HepG2 (cell line): ENCODE measurements at regions not wholly inside any gene's neighbourhood (a gene's known extent, or its start where the extent isn't known, plus 50 kb on each side); places are given as distances from the start of the nearest gene placed in this dataset.

Source experiments
- ATAC-seq: fragments of 200-7000 bp; cut with Tn5 transposase; 3 replicates; pipeline ENCODE4 v1.9.1; 2020; ENCODE audit warnings: mild to moderate bottlenecking, moderate library complexity
- BruUV-seq: library from RNA; stranded (reverse); fragments of 400-500 nt; replicated peaks from 2 replicates; lab custom pipeline; 2021; lab: Mats Ljungman, UMichigan
- CTCF ChIA-PET: fragments of 300-600 bp; formaldehyde crosslinking; extraction: SDS; loops from one replicate; lab custom pipeline; 2021; ENCODE audit warnings: low total read pairs, inconsistent platforms, low intra/inter-chr PET ratio; lab: Yijun Ruan, JAX
- POLR2A ChIA-PET: fragments of 350-600 bp; sonication (Branson Sonifier 250); formaldehyde crosslinking; loops from one replicate; lab custom pipeline; 2020; ENCODE audit warnings: antibody characterized with exemption, inconsistent platforms; lab: Yijun Ruan, JAX
- DNase-seq: peaks from one replicate; pipeline ENCODE4 v3.0.0-alpha.2; 2015; ENCODE audit warnings: low spot score
- FAIRE-seq: peaks from 3 replicates; lab custom pipeline; 2011; peaks lifted over from hg19 to GRCh38; lab: Jason Lieb, UNC
- H2AFZ ChIP-seq: one replicate; pipeline ENCODE4 v1.6.1; 2011; ENCODE audit warnings: low read length, inconsistent platforms
- H3K27ac ChIP-seq: fragments of 300-600 bp; 3 replicates; pipeline ENCODE4 v1.8.0; 2011; ENCODE audit warnings: mixed run types, mild to moderate bottlenecking, mixed read lengths, low read length, inconsistent platforms; ENCODE audit not compliant: insufficient read depth; ENCODE audit errors: extremely low read length
- H3K27me3 ChIP-seq, 2 experiments: fragments of 200-600 bp in 1 of 2; 2 replicates in 1 of 2; 3 replicates in 1 of 2; pipeline versions ENCODE4 v1.6.0 to v1.8.0; 2011; ENCODE audit warnings: low read length in 2 of 2, mild to moderate bottlenecking in 2 of 2, moderate library complexity in 2 of 2, inconsistent platforms in 1 of 2; ENCODE audit not compliant: insufficient read depth in 2 of 2, control insufficient read depth in 1 of 2
- H3K36me3 ChIP-seq, 2 experiments: fragments of 200-600 bp in 1 of 2; replicated peaks in 1 of 2; 2 replicates in 1 of 2; 3 replicates in 1 of 2; pipeline versions ENCODE4 v1.5.1 to v1.8.0; 2011; ENCODE audit warnings: low read length in 2 of 2, inconsistent platforms in 1 of 2; ENCODE audit not compliant: insufficient read depth in 2 of 2, control insufficient read depth in 1 of 2
- H3K4me1 ChIP-seq: 2 replicates; pipeline ENCODE4 v1.5.1; 2012; ENCODE audit warnings: low read length, inconsistent platforms; ENCODE audit not compliant: insufficient read depth
- H3K4me2 ChIP-seq: 2 replicates; pipeline ENCODE4 v1.6.0; 2011; ENCODE audit warnings: low read depth, low read length, inconsistent platforms
- H3K4me3 ChIP-seq, 3 experiments: fragments of 200-600 bp in 1 of 3; sonication (generic), shearing (Covaris generic) in 1 of 3; replicated peaks in 1 of 3; 2 replicates each; pipeline ENCODE4 v1.5.1; 2011 to 2016; ENCODE audit warnings: low read length in 3 of 3, inconsistent platforms in 2 of 3, low read depth in 2 of 3, mild to moderate bottlenecking in 2 of 3, control low read depth in 1 of 3, mixed read lengths in 1 of 3; ENCODE audit not compliant: insufficient read depth in 1 of 3
- H3K79me2 ChIP-seq: one replicate; pipeline ENCODE4 v1.6.1; 2011; ENCODE audit warnings: low read length, inconsistent platforms; ENCODE audit not compliant: insufficient read depth
- H3K9ac ChIP-seq: 2 replicates; pipeline ENCODE4 v1.6.0; 2011; ENCODE audit warnings: mild to moderate bottlenecking, low read depth, low read length, inconsistent platforms; ENCODE audit not compliant: insufficient read depth
- H3K9me3 ChIP-seq: 2 replicates; pipeline ENCODE4 v1.5.1; 2012; ENCODE audit warnings: mild to moderate bottlenecking, low read length
- H4K20me1 ChIP-seq: 2 replicates; pipeline ENCODE4 v1.6.0; 2011; ENCODE audit warnings: inconsistent platforms, mild to moderate bottlenecking, low read length, moderate library complexity; ENCODE audit not compliant: insufficient read depth
- RXRB ChIP-seq: IDR thresholded peaks from 2 replicates; pipeline ENCODE4 v1.6.1; 2016; ENCODE audit warnings: borderline replicate concordance, missing genetic modification reagents, missing compliant biosample characterization
- WGBS: methylation state at CpG from one replicate; pipeline ENCODE4 v1.1.6; 2017; ENCODE audit warnings: low lambda C conversion rate; 5-methylcytosine and 5-hydroxymethylcytosine counted together
- in situ Hi-C: cut with HindIII; loops from 2 replicates; pipeline ENCODE4 v1.10.0; 2017; ENCODE audit warnings: low pct_unique_long_range_greater_than_20kb; ENCODE audit not compliant: extremely low pct_ligation_motif_present
- intact Hi-C: fragments of 100-400 bp; cut with micrococcal nuclease; formaldehyde crosslinking; loops from one replicate; pipeline ENCODE4 v1.10.0; 2022; ENCODE audit not compliant: unreplicated experiment
- TF ChIP-seq, protein P1 (sequence below): sonication (generic); formaldehyde crosslinking; IDR thresholded peaks from 2 replicates; pipeline ENCODE4 v1.4.0; 2020; ENCODE audit warnings: missing genetic modification reagents
- TF ChIP-seq, protein P2 (sequence below): sonication (generic); formaldehyde crosslinking; IDR thresholded peaks from 2 replicates; pipeline ENCODE4 v1.4.0; 2020; ENCODE audit warnings: missing genetic modification reagents, mild to moderate bottlenecking, borderline replicate concordance
- TF ChIP-seq, protein P3 (sequence below): sonication (generic); formaldehyde crosslinking; conservative IDR thresholded peaks from 2 replicates; pipeline ENCODE4 v1.8.1; 2023; ENCODE audit warnings: missing genetic modification reagents

DNA sequence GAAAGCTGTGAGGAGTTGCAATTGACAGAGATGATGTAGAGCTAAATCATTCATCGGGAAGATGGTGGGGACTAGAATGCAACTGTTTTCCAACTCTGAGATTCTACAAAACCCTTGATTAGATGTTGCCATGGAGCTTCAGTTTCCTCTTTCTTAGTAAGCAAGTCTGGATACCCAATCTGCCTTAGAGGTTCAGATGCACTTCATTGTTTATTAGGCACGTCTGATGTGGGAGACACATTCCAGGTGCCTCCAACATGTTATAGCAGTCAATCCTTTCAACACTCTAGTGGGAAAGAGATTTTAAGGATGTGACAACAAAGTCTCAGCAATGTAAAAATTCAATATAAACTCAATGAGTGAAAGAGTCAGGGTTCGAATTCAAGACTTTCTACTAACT, 291.3 kb upstream of the PHYHIPL start:
- H2AFZ ChIP-seq, result no peak overlapping the region
- no peaks in the 10 kb centered on the region for H3K79me2 ChIP-seq
- no peak overlapping the region for H3K4me2 ChIP-seq
- no peak overlapping the region for H3K27ac ChIP-seq
- TF ChIP-seq, protein P1, sequence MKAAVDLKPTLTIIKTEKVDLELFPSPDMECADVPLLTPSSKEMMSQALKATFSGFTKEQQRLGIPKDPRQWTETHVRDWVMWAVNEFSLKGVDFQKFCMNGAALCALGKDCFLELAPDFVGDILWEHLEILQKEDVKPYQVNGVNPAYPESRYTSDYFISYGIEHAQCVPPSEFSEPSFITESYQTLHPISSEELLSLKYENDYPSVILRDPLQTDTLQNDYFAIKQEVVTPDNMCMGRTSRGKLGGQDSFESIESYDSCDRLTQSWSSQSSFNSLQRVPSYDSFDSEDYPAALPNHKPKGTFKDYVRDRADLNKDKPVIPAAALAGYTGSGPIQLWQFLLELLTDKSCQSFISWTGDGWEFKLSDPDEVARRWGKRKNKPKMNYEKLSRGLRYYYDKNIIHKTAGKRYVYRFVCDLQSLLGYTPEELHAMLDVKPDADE (CRISPR knock-in tag), result no peak
- TF ChIP-seq, protein P2, sequence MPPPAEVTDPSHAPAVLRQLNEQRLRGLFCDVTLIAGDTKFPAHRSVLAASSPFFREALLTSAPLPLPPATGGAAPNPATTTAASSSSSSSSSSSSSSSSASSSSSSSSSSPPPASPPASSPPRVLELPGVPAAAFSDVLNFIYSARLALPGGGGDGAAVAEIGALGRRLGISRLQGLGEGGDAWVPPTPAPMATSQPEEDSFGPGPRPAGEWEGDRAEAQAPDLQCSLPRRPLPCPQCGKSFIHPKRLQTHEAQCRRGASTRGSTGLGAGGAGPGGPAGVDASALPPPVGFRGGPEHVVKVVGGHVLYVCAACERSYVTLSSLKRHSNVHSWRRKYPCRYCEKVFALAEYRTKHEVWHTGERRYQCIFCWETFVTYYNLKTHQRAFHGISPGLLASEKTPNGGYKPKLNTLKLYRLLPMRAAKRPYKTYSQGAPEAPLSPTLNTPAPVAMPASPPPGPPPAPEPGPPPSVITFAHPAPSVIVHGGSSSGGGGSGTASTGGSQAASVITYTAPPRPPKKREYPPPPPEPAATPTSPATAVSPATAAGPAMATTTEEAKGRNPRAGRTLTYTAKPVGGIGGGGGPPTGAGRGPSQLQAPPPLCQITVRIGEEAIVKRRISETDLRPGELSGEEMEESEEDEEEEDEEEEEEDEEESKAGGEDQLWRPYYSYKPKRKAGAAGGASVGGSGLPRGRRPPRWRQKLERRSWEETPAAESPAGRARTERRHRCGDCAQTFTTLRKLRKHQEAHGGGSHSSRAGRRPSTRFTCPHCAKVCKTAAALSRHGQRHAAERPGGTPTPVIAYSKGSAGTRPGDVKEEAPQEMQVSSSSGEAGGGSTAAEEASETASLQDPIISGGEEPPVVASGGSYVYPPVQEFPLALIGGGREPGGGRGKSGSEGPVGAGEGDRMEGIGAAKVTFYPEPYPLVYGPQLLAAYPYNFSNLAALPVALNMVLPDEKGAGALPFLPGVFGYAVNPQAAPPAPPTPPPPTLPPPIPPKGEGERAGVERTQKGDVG, result no peak
- no peak for TF ChIP-seq RXRB (CRISPR knock-in tag)
- TF ChIP-seq, protein P3, sequence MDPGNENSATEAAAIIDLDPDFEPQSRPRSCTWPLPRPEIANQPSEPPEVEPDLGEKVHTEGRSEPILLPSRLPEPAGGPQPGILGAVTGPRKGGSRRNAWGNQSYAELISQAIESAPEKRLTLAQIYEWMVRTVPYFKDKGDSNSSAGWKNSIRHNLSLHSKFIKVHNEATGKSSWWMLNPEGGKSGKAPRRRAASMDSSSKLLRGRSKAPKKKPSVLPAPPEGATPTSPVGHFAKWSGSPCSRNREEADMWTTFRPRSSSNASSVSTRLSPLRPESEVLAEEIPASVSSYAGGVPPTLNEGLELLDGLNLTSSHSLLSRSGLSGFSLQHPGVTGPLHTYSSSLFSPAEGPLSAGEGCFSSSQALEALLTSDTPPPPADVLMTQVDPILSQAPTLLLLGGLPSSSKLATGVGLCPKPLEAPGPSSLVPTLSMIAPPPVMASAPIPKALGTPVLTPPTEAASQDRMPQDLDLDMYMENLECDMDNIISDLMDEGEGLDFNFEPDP (CRISPR knock-in tag), result no peak
- no peak overlapping the region for H3K4me3 ChIP-seq
- WGBS, result 10% methylated on average over 3 of the region's 3 CpGs
- FAIRE-seq, result no peak
- ChIA-PET CTCF (no interaction called here), POLR2A (no interaction called here)
- no peaks in the 10 kb centered on the region for H3K36me3 ChIP-seq
- BruUV-seq, result no TSS peak
- DNase-seq, result no peak
- in situ Hi-C loops (no loop called here), intact Hi-C loops (no loop called here)
- no peak for ATAC-seq
- H3K9ac ChIP-seq, result no peak overlapping the region
- H3K4me1 ChIP-seq, result no peaks in the 10 kb centered on the region
- no peaks in the 10 kb centered on the region; a peak in 1 of 5 replicates for H3K27me3 ChIP-seq
- H3K9me3 ChIP-seq, result no peaks in the 10 kb centered on the region
- no peaks in the 10 kb centered on the region for H4K20me1 ChIP-seq
